Ureter (tissue), 1 donor: ENCODE measurements at regions not wholly inside any gene's neighbourhood (a gene's known extent, or its start where the extent isn't known, plus 50 kb on each side); places are given as distances from the start of the nearest gene placed in this dataset.
"Not testable (repeated sequence)": the region's sequence is repeated elsewhere in the genome, so short reads cannot be mapped to it uniquely, and the experiment has no call there.

Source experiments
- DNase-seq: peaks from one replicate; pipeline ENCODE4 v3.0.0-alpha.2; 2020; ENCODE audit warnings: low spot score
- donor health status: DM: yes; HTN: yes; CAD: no.

- not testable (repeated sequence) for DNase-seq
Observed at GRCh38 chr6:99141906-99142305, 194.2 kb upstream of the FBXL4 start.

- no peak for DNase-seq
Observed at GRCh38 chr6:99138445-99138844, 190.7 kb upstream of the FBXL4 start.

- no peak for DNase-seq
Observed at GRCh38 chr6:99137314-99137713, 189.6 kb upstream of the FBXL4 start.

GRCh38 chr6:99136488-99136887, 188.7 kb upstream of the FBXL4 start:
- DNase-seq = no peak

- no peak for DNase-seq
Observed at GRCh38 chr6:99132026-99132635, 184.4 kb upstream of the FBXL4 start.

GRCh38 chr6:99130897-99131873, 183.4 kb upstream of the FBXL4 start:
- DNase-seq = no peak

- no peak for DNase-seq
Observed at GRCh38 chr6:99129835-99130234, 182.1 kb upstream of the FBXL4 start.

- no peak for DNase-seq
Observed at GRCh38 chr6:99121748-99122147, 174.0 kb upstream of the FBXL4 start.

- DNase-seq = no peak
Observed at GRCh38 chr6:99120641-99121040, 172.9 kb upstream of the FBXL4 start.

- DNase-seq = no peak
Observed at GRCh38 chr6:99119109-99120031, 171.6 kb upstream of the FBXL4 start.

- DNase-seq = no peak
Observed at GRCh38 chr6:99114769-99115406, 167.1 kb upstream of the FBXL4 start.

- no peak for DNase-seq
Observed at GRCh38 chr6:99111590-99111989, 163.8 kb upstream of the FBXL4 start.

- no peak for DNase-seq
Observed at GRCh38 chr6:99110029-99110428, 162.3 kb upstream of the FBXL4 start.

GRCh38 chr6:99104218-99104617, 156.5 kb upstream of the FBXL4 start:
- no peak for DNase-seq

GRCh38 chr6:99099243-99099642, 151.5 kb upstream of the FBXL4 start:
- no peak for DNase-seq

GRCh38 chr6:99096170-99096569, 148.4 kb upstream of the FBXL4 start:
- no peak for DNase-seq

- no peak for DNase-seq
Observed at GRCh38 chr6:99093456-99094190, 145.9 kb upstream of the FBXL4 start.

- no peak for DNase-seq
Observed at GRCh38 chr6:99092461-99092860, 144.7 kb upstream of the FBXL4 start.

GRCh38 chr6:99091985-99092384, 144.2 kb upstream of the FBXL4 start:
- no peak for DNase-seq

GRCh38 chr6:99080191-99080590, 132.4 kb upstream of the FBXL4 start:
- no peak for DNase-seq

- no peak for DNase-seq
Observed at GRCh38 chr6:99079058-99079457, 131.3 kb upstream of the FBXL4 start.
